K562 (cell line): ENCODE measurements at regions not wholly inside any gene's neighbourhood (a gene's known extent, or its start where the extent isn't known, plus 50 kb on each side); places are given as distances from the start of the nearest gene placed in this dataset.
A peak's percentile ranks its signal among the peaks of the same experiment; 100 is the strongest.

Experiments used
- ATAC-seq: fragments of 200-7000 bp; cut with Tn5 transposase; 3 replicates; pipeline ENCODE4 v1.9.1; 2020; ENCODE audit warnings: moderate library complexity
- BruUV-seq: library from RNA; stranded (reverse); fragments of 400-500 nt; replicated peaks from 2 replicates; lab custom pipeline; 2021; lab: Mats Ljungman, UMichigan
- CTCF ChIA-PET: fragments of 300-600 bp; formaldehyde crosslinking; extraction: SDS; loops from one replicate; lab custom pipeline; 2021; ENCODE audit warnings: low intra/inter-chr PET ratio; lab: Yijun Ruan, JAX
- POLR2A ChIA-PET: fragments of 300-600, 350-650 bp; sonication (Branson Sonifier 250); formaldehyde crosslinking; extraction: SDS; loops from one replicate; lab custom pipeline; 2021; ENCODE audit warnings: antibody characterized with exemption, inconsistent platforms; lab: Yijun Ruan, JAX
- DNase-seq, 4 experiments: peaks; one replicate each; pipeline versions ENCODE4 v3.0.0 to v3.0.0-alpha.2; 2011 to 2018; ENCODE audit warnings: low spot score in 3 of 4, mixed read lengths in 3 of 4; ENCODE audit errors: extremely low read depth in 1 of 4
- FAIRE-seq: peaks from 2 replicates; lab custom pipeline; 2011; peaks lifted over from hg19 to GRCh38; lab: Jason Lieb, UNC
- H2AFZ ChIP-seq: 2 replicates; pipeline ENCODE4 v1.6.0; 2011; ENCODE audit warnings: low read depth, low read length, control low read depth, inconsistent platforms
- H3K27ac ChIP-seq: fragments of 200-600 bp; 3 replicates; pipeline ENCODE4 v1.8.0; 2011; ENCODE audit warnings: low read depth, mild to moderate bottlenecking, control low read depth, inconsistent platforms, low read length, moderate library complexity, mixed read lengths; ENCODE audit errors: extremely low read depth
- H3K27me3 ChIP-seq, 2 experiments: fragments of 300-600 bp in 1 of 2; 2 replicates in 1 of 2; 3 replicates in 1 of 2; pipeline versions ENCODE4 v1.6.0 to v1.8.0; 2011; ENCODE audit warnings: inconsistent platforms in 2 of 2, low read length in 2 of 2, mild to moderate bottlenecking in 1 of 2, mixed read lengths in 1 of 2, moderate library complexity in 1 of 2; ENCODE audit not compliant: control insufficient read depth in 2 of 2, insufficient read depth in 2 of 2
- H3K36me3 ChIP-seq: fragments of 300-600 bp; 3 replicates; pipeline ENCODE4 v1.8.0; 2011; ENCODE audit warnings: mild to moderate bottlenecking, low read length, inconsistent platforms; ENCODE audit not compliant: control insufficient read depth, insufficient read depth
- H3K4me1 ChIP-seq, 2 experiments: fragments of 200-600 bp in 1 of 2; replicated peaks in 1 of 2; 2 replicates in 1 of 2; 3 replicates in 1 of 2; pipeline versions ENCODE4 v1.5.1 to v1.8.0; 2011; ENCODE audit warnings: inconsistent platforms in 2 of 2, low read length in 2 of 2, mild to moderate bottlenecking in 1 of 2, mixed read lengths in 1 of 2, moderate library complexity in 1 of 2; ENCODE audit not compliant: control insufficient read depth in 2 of 2, insufficient read depth in 2 of 2
- H3K4me2 ChIP-seq: 2 replicates; pipeline ENCODE4 v1.6.1; 2011; ENCODE audit warnings: low read length, control low read depth, inconsistent platforms, mixed read lengths; ENCODE audit not compliant: insufficient read depth
- H3K4me3 ChIP-seq: fragments of 200-600 bp; sonication (generic), shearing (Covaris generic); 2 replicates; pipeline ENCODE4 v1.5.1; 2016; ENCODE audit warnings: control low read depth, inconsistent platforms
- H3K79me2 ChIP-seq: fragments of 200-600 bp; 3 replicates; pipeline ENCODE4 v1.8.0; 2011; ENCODE audit warnings: low read length, inconsistent platforms; ENCODE audit not compliant: control insufficient read depth, insufficient read depth
- H3K9ac ChIP-seq, 2 experiments: 2 replicates each; pipeline versions ENCODE4 v1.6.0 to v1.6.1; 2011; ENCODE audit warnings: low read depth in 2 of 2, low read length in 2 of 2, control low read depth in 1 of 2, inconsistent platforms in 1 of 2, mild to moderate bottlenecking in 1 of 2, mixed read lengths in 1 of 2; ENCODE audit not compliant: insufficient read depth in 1 of 2
- H3K9me1 ChIP-seq: one replicate; pipeline ENCODE4 v1.6.0; 2011; ENCODE audit warnings: inconsistent platforms, mild to moderate bottlenecking, low read length, moderate library complexity; ENCODE audit not compliant: control insufficient read depth, insufficient read depth
- H3K9me3 ChIP-seq: replicated peaks from 2 replicates; pipeline ENCODE4 v1.5.1; 2011; ENCODE audit warnings: low read depth, low read length, inconsistent platforms; ENCODE audit not compliant: control insufficient read depth, insufficient read depth
- H4K20me1 ChIP-seq: replicated peaks from 2 replicates; pipeline ENCODE4 v1.6.1; 2011; ENCODE audit warnings: low read length, inconsistent platforms, mixed read lengths; ENCODE audit not compliant: control insufficient read depth, insufficient read depth
- BCOR ChIP-seq: fragments of 450-650 bp; IDR thresholded peaks from 2 replicates; pipeline ENCODE4 v1.6.1; 2016
- ETV1 ChIP-seq: fragments of 450-650 bp; conservative IDR thresholded peaks from 2 replicates; pipeline ENCODE4 v1.6.1; 2016; ENCODE audit warnings: missing genetic modification characterization, control low read depth, low read depth, missing compliant biosample characterization
- HEY1 ChIP-seq: fragments of 250-450 bp; sonication (Bioruptor Pico); IDR thresholded peaks from 2 replicates; pipeline ENCODE4 v1.5.0; 2020; ENCODE audit warnings: mild to moderate bottlenecking, moderate library complexity, borderline replicate concordance
- PREB ChIP-seq: sonication (generic); formaldehyde crosslinking; IDR thresholded peaks from 2 replicates; pipeline ENCODE4 v1.8.1; 2023; ENCODE audit warnings: mild to moderate bottlenecking, missing genetic modification reagents
- RBM25 ChIP-seq: fragments of 200-400 bp; formaldehyde crosslinking; IDR thresholded peaks from 2 replicates; pipeline ENCODE4 v1.6.1; 2018; ENCODE audit warnings: low read length, low read depth, moderate library complexity; ENCODE audit not compliant: severe bottlenecking
- ZNF146 ChIP-seq: IDR thresholded peaks from one replicate; pipeline ENCODE4 v1.6.1; 2018; ENCODE audit warnings: missing compliant biosample characterization; ENCODE audit not compliant: unreplicated experiment
- WGBS: fragments of 100-300 bp; shearing (Covaris generic); methylation state at CpG from one replicate; pipeline ENCODE4 v1.1.6; 2016; ENCODE audit warnings: low coverage, mixed read lengths; ENCODE audit not compliant: insufficient coverage; ENCODE audit errors: missing lambda C conversion rate; 5-methylcytosine and 5-hydroxymethylcytosine counted together
- in situ Hi-C: fragments of 300-500 bp; cut with MboI; formaldehyde crosslinking; loops from 4 replicates; pipeline ENCODE4 v1.15.0; 2018; ENCODE audit warnings: inconsistent platforms, mixed read lengths
- intact Hi-C: fragments of 100-400 bp; cut with micrococcal nuclease; formaldehyde crosslinking; loops from 2 replicates; pipeline ENCODE4 v1.14.2; 2022

GRCh38 chr1:65568285-65568684 is 147.8 kb downstream of the LEPR start:
- no peak for TF ChIP-seq HEY1 (CRISPR knock-in tag)
- TF ChIP-seq ZNF146 (CRISPR knock-in tag) = peak; percentile 90
- TF ChIP-seq RBM25 = peak; percentile 8
- TF ChIP-seq PREB (CRISPR knock-in tag) = no peak
- TF ChIP-seq BCOR = peak; percentile 50; the same call in 1 of the 2 replicates
- TF ChIP-seq ETV1 (tag) = no peak
- no TSS peak for BruUV-seq
- CTCF ChIA-PET = no interaction called here
- Histone ChIP-seq H3K27me3 (no peaks in the 10 kb centered on the region), H3K36me3 (peaks cover 58% of the 10 kb centered on the region), H3K27ac (no peak overlapping the region), H2AFZ (no peak overlapping the region), H3K9me1 (no peaks in the 10 kb centered on the region), H3K4me2 (no peak overlapping the region), H3K79me2 (peaks cover 16% of the 10 kb centered on the region; the same call in 2 of the 3 replicates), H3K9ac (no peak overlapping the region), H3K4me3 (no peak overlapping the region), H3K4me1 (peaks cover 5 to 6% of the 10 kb centered on the region in 2 experiments; a peak in 3 of 5 replicates), H3K9me3 (no peaks in the 10 kb centered on the region), H4K20me1 (no peaks in the 10 kb centered on the region)
- POLR2A ChIA-PET = no interaction called here
- 89% methylated on average over 3 of the region's 3 CpGs for WGBS
- no peak for ATAC-seq
- FAIRE-seq = no peak
- intact Hi-C loops = no loop called here
- in situ Hi-C loops = no loop called here
- DNase-seq = no peak
